Dermis blood vessel endothelial cell (primary cell): ENCODE measurements at regions not wholly inside any gene's neighbourhood (a gene's known extent, or its start where the extent isn't known, plus 50 kb on each side); places are given as distances from the start of the nearest gene placed in this dataset.
"Not testable (repeated sequence)": the region's sequence is repeated elsewhere in the genome, so short reads cannot be mapped to it uniquely, and the experiment has no call there.

Experiments used
- DNase-seq: peaks from one replicate; pipeline ENCODE4 v3.0.0; 2010

GRCh38 chr2:236632295-236633218 is 62.9 kb downstream of the ACKR3 start:
- no peak for DNase-seq

GRCh38 chr2:236633219-236633570 is 63.6 kb downstream of the ACKR3 start:
- no peak for DNase-seq

GRCh38 chr2:236633775-236634560 is 64.3 kb downstream of the ACKR3 start:
- DNase-seq = no peak

GRCh38 chr2:236636261-236636660 is 66.6 kb downstream of the ACKR3 start:
- DNase-seq = no peak

- no peak for DNase-seq
Observed at GRCh38 chr2:236636714-236637470, 67.3 kb downstream of the ACKR3 start.

- no peak for DNase-seq
Observed at GRCh38 chr2:236637686-236638569, 68.3 kb downstream of the ACKR3 start.

- no peak for DNase-seq
Observed at GRCh38 chr2:236638707-236639106, 69.1 kb downstream of the ACKR3 start.

- no peak for DNase-seq
Observed at GRCh38 chr2:236639461-236640235, 70.0 kb downstream of the ACKR3 start.

- DNase-seq = no peak
Observed at GRCh38 chr2:236641051-236641726, 71.6 kb downstream of the ACKR3 start.

- DNase-seq = no peak
Observed at GRCh38 chr2:236642125-236642524, 72.5 kb downstream of the ACKR3 start.

- DNase-seq = peak; percentile 67
Observed at GRCh38 chr2:236642584-236643291, 73.1 kb downstream of the ACKR3 start.

GRCh38 chr2:236643480-236643879 is 73.9 kb downstream of the ACKR3 start:
- DNase-seq = no peak

- DNase-seq = no peak
Observed at GRCh38 chr2:236644067-236644466, 74.4 kb downstream of the ACKR3 start.

- DNase-seq = no peak
Observed at GRCh38 chr2:236644502-236644911, 74.9 kb downstream of the ACKR3 start.

GRCh38 chr2:236645141-236645540 is 75.5 kb downstream of the ACKR3 start:
- DNase-seq = not testable (repeated sequence)

GRCh38 chr2:236646441-236646840 is 76.8 kb downstream of the ACKR3 start:
- DNase-seq = no peak

GRCh38 chr2:236646871-236647270 is 77.2 kb downstream of the ACKR3 start:
- no peak for DNase-seq

GRCh38 chr2:236647621-236648020 is 78.0 kb downstream of the ACKR3 start:
- no peak for DNase-seq

- no peak for DNase-seq
Observed at GRCh38 chr2:236653863-236654262, 84.2 kb downstream of the ACKR3 start.

GRCh38 chr2:236654496-236654895 is 84.9 kb downstream of the ACKR3 start:
- DNase-seq = no peak
